T-helper 2 cell treated with Interferon-gamma antibody and Interleukin-4, amounts not matched to agents 5 μg/mL and 100 μg/mL, for 36 hours (primary cell): ENCODE measurements at regions not wholly inside any gene's neighbourhood (a gene's known extent, or its start where the extent isn't known, plus 50 kb on each side); places are given as distances from the start of the nearest gene placed in this dataset.
"Not testable (repeated sequence)": the region's sequence is repeated elsewhere in the genome, so short reads cannot be mapped to it uniquely, and the experiment has no call there.

Experiments used
- DNase-seq: peaks from one replicate; pipeline ENCODE4 v3.0.0; 2021; ENCODE audit warnings: low spot score
- H3K27ac Mint-ChIP-seq: one replicate; pipeline ENCODE4 v1.8.0; 2021; ENCODE audit warnings: mild to moderate bottlenecking, mixed read lengths
- H3K27me3 Mint-ChIP-seq: one replicate; pipeline ENCODE4 v1.8.0; 2021; ENCODE audit warnings: low read depth, mixed read lengths
- H3K36me3 Mint-ChIP-seq: one replicate; pipeline ENCODE4 v1.8.0; 2021; ENCODE audit warnings: low read depth, mixed read lengths
- H3K4me1 Mint-ChIP-seq: one replicate; pipeline ENCODE4 v1.8.0; 2021; ENCODE audit warnings: low read depth, mixed read lengths
- H3K4me3 Mint-ChIP-seq: one replicate; pipeline ENCODE4 v1.8.0; 2022; ENCODE audit warnings: mild to moderate bottlenecking, moderate library complexity, mixed read lengths
- H3K9me3 Mint-ChIP-seq: one replicate; pipeline ENCODE4 v1.8.0; 2021; ENCODE audit warnings: mixed read lengths

DNA sequence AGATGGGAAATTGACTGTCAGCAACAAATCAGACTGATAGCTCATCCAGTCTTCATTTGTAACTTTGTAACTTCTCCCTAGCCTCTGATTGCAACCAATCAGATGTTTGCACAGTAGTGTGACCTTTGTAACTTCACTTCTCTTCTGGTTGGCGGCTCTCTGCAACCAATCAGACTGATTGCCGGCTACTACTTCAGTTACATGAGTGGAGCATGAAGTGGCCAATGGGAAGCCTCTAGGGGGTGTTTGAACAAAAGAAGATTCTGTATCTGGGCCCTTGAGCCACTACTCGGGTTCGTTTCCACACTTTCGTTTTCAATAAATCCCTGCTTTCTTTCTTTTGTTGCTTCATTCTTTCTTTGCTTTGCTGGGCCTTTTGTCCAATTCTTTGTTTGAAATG is 1285.8 kb downstream of the TECRL start:
- peaks cover 34% of the 10 kb centered on the region for H3K9me3 Mint-ChIP-seq
- H3K4me1 Mint-ChIP-seq = no peaks in the 10 kb centered on the region
- H3K27ac Mint-ChIP-seq = no peak overlapping the region
- DNase-seq = no peak
- no peaks in the 10 kb centered on the region for H3K27me3 Mint-ChIP-seq
- no peaks in the 10 kb centered on the region for H3K36me3 Mint-ChIP-seq
- no peak overlapping the region for H3K4me3 Mint-ChIP-seq

DNA sequence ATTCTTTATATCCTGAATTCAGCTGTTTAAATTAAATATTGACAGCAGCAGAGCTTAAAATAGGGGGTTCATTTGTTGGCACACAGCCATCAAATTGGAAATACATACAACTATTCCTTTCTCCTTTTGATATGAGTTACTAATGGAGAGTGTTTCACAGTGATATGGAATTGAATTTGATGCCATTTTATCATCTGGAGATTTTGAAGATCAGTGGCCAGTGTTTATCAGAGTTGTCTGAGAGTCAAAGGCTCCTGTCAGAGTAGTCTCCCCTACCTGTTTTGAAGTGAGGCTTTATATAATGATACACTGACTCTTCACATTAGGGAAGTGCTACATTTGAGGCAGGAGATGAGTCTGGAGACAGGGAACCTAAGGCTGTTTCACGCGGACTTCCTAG is 1286.3 kb downstream of the TECRL start:
- DNase-seq = no peak
- Mint-ChIP-seq H3K27me3 (no peaks in the 10 kb centered on the region), H3K36me3 (no peaks in the 10 kb centered on the region), H3K9me3 (peaks cover 29% of the 10 kb centered on the region), H3K4me3 (no peak overlapping the region), H3K27ac (no peak overlapping the region), H3K4me1 (no peaks in the 10 kb centered on the region)

DNA sequence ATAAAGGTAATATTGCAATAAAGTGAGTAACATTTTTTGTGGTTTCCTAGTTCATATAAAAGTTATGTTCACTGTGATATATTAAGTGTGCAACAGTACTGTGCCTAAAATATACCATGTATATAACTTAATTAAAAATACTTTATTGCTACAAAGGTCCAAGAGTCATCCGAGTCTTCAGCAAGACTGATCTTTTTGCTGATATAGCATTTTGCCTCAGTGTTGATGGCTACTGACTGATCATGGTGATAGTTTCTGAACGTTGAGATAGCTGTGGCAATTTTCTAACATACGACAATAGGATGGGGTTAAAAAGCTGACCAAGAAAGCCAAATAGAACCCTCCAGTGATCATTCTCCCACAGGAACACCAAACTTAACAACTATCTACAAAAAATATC is 1302.7 kb downstream of the TECRL start:
- Mint-ChIP-seq H3K27me3 (no peaks in the 10 kb centered on the region), H3K27ac (no peak overlapping the region), H3K4me3 (no peak overlapping the region), H3K36me3 (no peaks in the 10 kb centered on the region), H3K4me1 (no peaks in the 10 kb centered on the region), H3K9me3 (peaks cover 26% of the 10 kb centered on the region)
- no peak for DNase-seq

DNA sequence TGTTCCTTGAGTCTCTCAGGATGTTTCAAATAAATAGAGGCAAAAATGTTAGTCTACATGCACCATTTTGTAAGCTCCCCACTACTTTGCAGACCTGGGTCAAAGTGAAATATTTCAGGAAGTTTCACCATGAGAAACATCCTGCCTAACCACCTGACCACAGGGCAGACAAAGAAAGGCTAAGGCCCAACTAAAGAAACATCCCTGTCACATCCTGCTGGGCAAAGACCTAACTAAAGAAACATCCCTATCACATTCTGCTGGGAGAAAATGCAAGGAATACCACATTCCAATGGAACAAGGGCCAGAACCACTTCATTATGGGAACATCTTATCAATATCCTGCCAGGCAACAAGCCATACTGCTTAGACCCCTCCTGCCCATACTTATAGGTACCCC is 1303.4 kb downstream of the TECRL start:
- H3K27me3 Mint-ChIP-seq = no peaks in the 10 kb centered on the region
- H3K36me3 Mint-ChIP-seq = no peaks in the 10 kb centered on the region

GRCh38 chr4:63090641-63091040 is 1318.6 kb downstream of the TECRL start:
- Mint-ChIP-seq H3K27ac (no peak overlapping the region), H3K27me3 (no peaks in the 10 kb centered on the region), H3K9me3 (peaks cover 19% of the 10 kb centered on the region), H3K4me3 (no peak overlapping the region), H3K36me3 (no peaks in the 10 kb centered on the region), H3K4me1 (no peaks in the 10 kb centered on the region)
- DNase-seq = no peak

More for the DNA sequence above, 1303.4 kb downstream of the TECRL start:
- no peak for DNase-seq
- Mint-ChIP-seq H3K4me1 (no peaks in the 10 kb centered on the region), H3K27ac (no peak overlapping the region), H3K4me3 (no peak overlapping the region), H3K9me3 (peaks cover 26% of the 10 kb centered on the region)

GRCh38 chr4:63085091-63085490 is 1324.2 kb downstream of the TECRL start:
- Mint-ChIP-seq H3K36me3 (no peaks in the 10 kb centered on the region), H3K4me1 (no peaks in the 10 kb centered on the region), H3K27me3 (no peaks in the 10 kb centered on the region), H3K9me3 (peaks cover 31% of the 10 kb centered on the region), H3K27ac (no peak overlapping the region), H3K4me3 (no peak overlapping the region)
- no peak for DNase-seq

DNA sequence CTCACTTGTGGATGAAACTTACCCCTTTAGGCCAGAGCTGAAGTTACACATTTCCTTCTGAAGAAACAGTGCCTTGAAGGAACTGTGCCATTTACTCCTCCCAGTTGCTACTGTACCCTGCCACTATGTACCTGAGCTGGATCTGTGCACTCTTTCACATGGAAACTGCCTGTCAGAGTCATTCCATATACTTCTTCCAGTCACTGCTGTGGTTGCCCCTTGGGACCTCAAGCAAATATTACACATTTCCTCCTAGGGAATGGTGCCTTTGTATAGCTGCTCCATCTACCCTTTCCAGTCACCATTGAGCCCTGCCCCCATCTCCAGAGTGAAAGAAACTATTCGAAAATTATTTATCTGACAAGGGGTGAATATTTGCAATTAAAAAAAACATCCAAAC is 1328.3 kb downstream of the TECRL start:
- H3K9me3 Mint-ChIP-seq = peaks cover 44% of the 10 kb centered on the region
- no peak overlapping the region for H3K4me3 Mint-ChIP-seq
- H3K27ac Mint-ChIP-seq = no peak overlapping the region
- H3K4me1 Mint-ChIP-seq = no peaks in the 10 kb centered on the region
- DNase-seq = no peak
- H3K36me3 Mint-ChIP-seq = no peaks in the 10 kb centered on the region
- no peaks in the 10 kb centered on the region for H3K27me3 Mint-ChIP-seq

DNA sequence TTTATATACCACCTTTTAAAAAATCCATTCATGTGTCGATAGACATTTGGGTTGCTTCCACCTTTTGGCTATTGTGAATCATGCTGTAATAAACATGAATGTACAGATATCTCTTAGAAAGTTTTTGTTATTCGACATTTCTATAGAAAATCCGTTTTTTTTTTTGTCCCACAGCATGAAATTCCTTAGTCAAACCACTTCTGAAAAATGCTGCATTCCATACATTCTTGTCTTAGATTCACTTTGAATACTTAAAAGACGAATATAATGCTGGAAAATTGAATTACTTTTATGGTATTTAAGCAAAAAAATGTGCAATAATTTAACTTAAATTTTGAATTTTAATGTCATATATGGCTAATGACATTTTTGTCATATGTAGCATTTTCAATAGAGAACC is 1345.5 kb downstream of the TECRL start:
- DNase-seq = no peak
- Mint-ChIP-seq H3K4me1 (no peaks in the 10 kb centered on the region), H3K27me3 (no peaks in the 10 kb centered on the region), H3K36me3 (no peaks in the 10 kb centered on the region), H3K9me3 (peaks cover 35% of the 10 kb centered on the region), H3K27ac (no peak overlapping the region), H3K4me3 (no peak overlapping the region)

- not testable (repeated sequence) for DNase-seq, H3K27me3 Mint-ChIP-seq, H3K36me3 Mint-ChIP-seq, H3K4me1 Mint-ChIP-seq, H3K4me3 Mint-ChIP-seq, H3K27ac Mint-ChIP-seq
- peaks cover 34% of the 10 kb centered on the region for H3K9me3 Mint-ChIP-seq
Observed at GRCh38 chr4:63062891-63063290, 1346.4 kb downstream of the TECRL start.

- no peaks in the 10 kb centered on the region for H3K27me3 Mint-ChIP-seq
- no peak for DNase-seq
- peaks cover 31% of the 10 kb centered on the region for H3K9me3 Mint-ChIP-seq
- peaks cover 1% of the 10 kb centered on the region for H3K36me3 Mint-ChIP-seq
- no peaks in the 10 kb centered on the region for H3K4me1 Mint-ChIP-seq
- no peak overlapping the region for H3K27ac Mint-ChIP-seq
- no peak overlapping the region for H3K4me3 Mint-ChIP-seq
Observed at GRCh38 chr4:63049726-63050125, 1359.5 kb downstream of the TECRL start.

- no peak for DNase-seq
- Mint-ChIP-seq H3K4me1 (no peaks in the 10 kb centered on the region), H3K27me3 (no peaks in the 10 kb centered on the region), H3K9me3 (peaks cover 30% of the 10 kb centered on the region), H3K36me3 (peaks cover 1% of the 10 kb centered on the region), H3K4me3 (no peak overlapping the region), H3K27ac (no peak overlapping the region)
Observed at GRCh38 chr4:63049278-63049677, 1360.0 kb downstream of the TECRL start.

- no peak overlapping the region for H3K27ac Mint-ChIP-seq
- DNase-seq = no peak
- peaks cover 23% of the 10 kb centered on the region for H3K9me3 Mint-ChIP-seq
- no peaks in the 10 kb centered on the region for H3K36me3 Mint-ChIP-seq
- H3K4me3 Mint-ChIP-seq = no peak overlapping the region
- H3K27me3 Mint-ChIP-seq = no peaks in the 10 kb centered on the region
- no peaks in the 10 kb centered on the region for H3K4me1 Mint-ChIP-seq
Observed at GRCh38 chr4:63036159-63036866, 1372.9 kb downstream of the TECRL start.

GRCh38 chr4:63029380-63029779 is 1379.9 kb downstream of the TECRL start:
- H3K27ac Mint-ChIP-seq = no peak overlapping the region
- no peak overlapping the region for H3K4me3 Mint-ChIP-seq
- H3K36me3 Mint-ChIP-seq = no peaks in the 10 kb centered on the region
- no peaks in the 10 kb centered on the region for H3K27me3 Mint-ChIP-seq
- no peaks in the 10 kb centered on the region for H3K4me1 Mint-ChIP-seq
- peaks cover 20% of the 10 kb centered on the region for H3K9me3 Mint-ChIP-seq
- no peak for DNase-seq

DNA sequence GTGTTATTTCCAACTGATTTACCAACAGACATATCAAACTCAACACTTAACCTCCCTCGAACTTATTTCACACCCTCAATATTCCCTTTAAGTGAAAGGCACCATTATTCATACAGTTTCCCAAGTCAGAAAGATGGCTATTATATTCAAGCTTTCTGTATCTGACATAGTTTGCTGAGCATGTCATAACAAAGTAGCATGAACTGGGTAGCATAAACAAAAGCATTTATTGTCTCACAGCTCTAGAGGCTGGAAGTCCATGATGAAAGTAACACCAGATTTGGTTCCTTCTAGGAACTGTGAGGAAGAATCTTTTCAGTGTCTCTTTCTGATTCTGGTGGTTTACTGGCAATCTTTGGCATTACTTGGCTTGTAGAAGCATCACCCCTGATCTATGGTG is 1388.6 kb downstream of the TECRL start:
- H3K36me3 Mint-ChIP-seq = no peaks in the 10 kb centered on the region
- H3K9me3 Mint-ChIP-seq = peaks cover 57% of the 10 kb centered on the region
- H3K27me3 Mint-ChIP-seq = no peaks in the 10 kb centered on the region
- no peak for DNase-seq
- H3K4me3 Mint-ChIP-seq = no peak overlapping the region
- no peaks in the 10 kb centered on the region for H3K4me1 Mint-ChIP-seq
- H3K27ac Mint-ChIP-seq = no peak overlapping the region

GRCh38 chr4:63017300-63017699 is 1392.0 kb downstream of the TECRL start:
- peaks cover 57% of the 10 kb centered on the region for H3K9me3 Mint-ChIP-seq
- H3K4me1 Mint-ChIP-seq = no peaks in the 10 kb centered on the region
- no peaks in the 10 kb centered on the region for H3K36me3 Mint-ChIP-seq
- H3K27me3 Mint-ChIP-seq = no peaks in the 10 kb centered on the region
- H3K27ac Mint-ChIP-seq = no peak overlapping the region
- no peak overlapping the region for H3K4me3 Mint-ChIP-seq
- no peak for DNase-seq
